H1 (cell line): ENCODE measurements at regions not wholly inside any gene's neighbourhood (a gene's known extent, or its start where the extent isn't known, plus 50 kb on each side); places are given as distances from the start of the nearest gene placed in this dataset.

Experiments used
- BACH1 ChIP-seq: IDR thresholded peaks from 2 replicates; pipeline ENCODE4 v1.6.1; 2012; ENCODE audit warnings: low read length, improper control_type of control experiment
- BCL11A ChIP-seq, 2 experiments: IDR thresholded peaks; one replicate each; pipeline ENCODE4 v1.6.1; 2011; ENCODE audit warnings: low read depth in 2 of 2, low read length in 2 of 2, mild to moderate bottlenecking in 2 of 2
- EZH2 ChIP-seq: fragments of 200-600 bp; sonication (generic); IDR thresholded peaks from 2 replicates; pipeline ENCODE4 v1.7.1; 2012; ENCODE audit warnings: low read depth, mild to moderate bottlenecking, moderate library complexity, low read length, inconsistent platforms; ENCODE audit not compliant: severe bottlenecking
- MAFK ChIP-seq: IDR thresholded peaks from 2 replicates; pipeline ENCODE4 v1.6.1; 2012; ENCODE audit warnings: low read depth, mild to moderate bottlenecking, improper control_type of control experiment, low read length
- PHF8 ChIP-seq: fragments of 200-600 bp; sonication (generic); conservative IDR thresholded peaks from 2 replicates; pipeline ENCODE4 v1.7.1; 2012; ENCODE audit warnings: low read depth, mild to moderate bottlenecking, inconsistent platforms, low read length, moderate library complexity
- POLR2A ChIP-seq, 2 experiments: IDR thresholded peaks; 1 replicate in 1 of 2; 2 replicates in 1 of 2; pipeline ENCODE4 v1.6.1; 2011; ENCODE audit warnings: low read depth in 2 of 2, low read length in 2 of 2, mild to moderate bottlenecking in 2 of 2; ENCODE audit errors: control extremely low read depth in 1 of 2
- POLR2AphosphoS5 ChIP-seq: IDR thresholded peaks from 2 replicates; pipeline ENCODE4 v1.6.1; 2011; ENCODE audit warnings: low read depth, low read length
- RAD21 ChIP-seq, 2 experiments: IDR thresholded peaks in 1 of 2; conservative IDR thresholded peaks in 1 of 2; 2 replicates each; pipeline ENCODE4 v1.6.1; 2011; ENCODE audit warnings: low read depth in 2 of 2, low read length in 2 of 2, improper control_type of control experiment in 1 of 2, inconsistent platforms in 1 of 2, mild to moderate bottlenecking in 1 of 2, moderate library complexity in 1 of 2
- SRF ChIP-seq: IDR thresholded peaks from 2 replicates; pipeline ENCODE4 v1.6.1; 2011; ENCODE audit warnings: mild to moderate bottlenecking, low read depth, low read length, moderate library complexity
- TF ChIP-seq, protein P1 (sequence below), 3 experiments: IDR thresholded peaks; 1 replicate in 2 of 3; 2 replicates in 1 of 3; pipeline versions ENCODE4 v1.5.1 to v1.6.1; 2011; ENCODE audit warnings: low read length in 3 of 3, mild to moderate bottlenecking in 3 of 3, inconsistent platforms in 2 of 3, low read depth in 1 of 3, moderate library complexity in 1 of 3; ENCODE audit not compliant: insufficient read depth in 1 of 3; ENCODE audit errors: control extremely low read depth in 1 of 3

DNA sequence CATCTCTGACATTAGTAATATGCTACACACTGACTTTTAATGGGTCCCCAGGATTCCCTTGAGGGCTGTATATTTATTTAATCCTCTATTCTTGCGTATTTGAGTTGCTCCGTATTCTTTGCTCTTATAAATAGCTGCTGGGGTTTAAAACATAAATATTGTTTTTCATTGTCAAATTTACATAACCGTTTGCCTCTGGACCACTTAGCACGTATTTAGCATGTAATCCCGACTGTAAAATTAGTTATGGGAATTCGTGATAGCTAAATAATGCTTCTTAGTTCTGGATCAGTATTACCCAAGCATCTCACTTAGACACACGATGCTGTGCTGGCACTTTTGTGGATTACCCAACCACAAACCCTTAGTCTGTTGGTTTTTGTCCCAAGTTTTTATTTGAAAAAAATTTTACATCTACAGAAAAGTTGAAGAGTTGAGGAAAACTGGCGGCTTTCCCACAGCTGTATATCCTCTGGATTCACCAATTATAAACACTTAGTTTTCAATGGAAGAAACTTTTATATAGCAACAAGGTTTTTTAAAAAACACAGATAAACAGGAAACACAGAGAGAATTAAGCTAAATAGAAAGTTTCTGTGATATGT is 296.8 kb upstream of the TPM1 start:
- TF ChIP-seq, protein P1, sequence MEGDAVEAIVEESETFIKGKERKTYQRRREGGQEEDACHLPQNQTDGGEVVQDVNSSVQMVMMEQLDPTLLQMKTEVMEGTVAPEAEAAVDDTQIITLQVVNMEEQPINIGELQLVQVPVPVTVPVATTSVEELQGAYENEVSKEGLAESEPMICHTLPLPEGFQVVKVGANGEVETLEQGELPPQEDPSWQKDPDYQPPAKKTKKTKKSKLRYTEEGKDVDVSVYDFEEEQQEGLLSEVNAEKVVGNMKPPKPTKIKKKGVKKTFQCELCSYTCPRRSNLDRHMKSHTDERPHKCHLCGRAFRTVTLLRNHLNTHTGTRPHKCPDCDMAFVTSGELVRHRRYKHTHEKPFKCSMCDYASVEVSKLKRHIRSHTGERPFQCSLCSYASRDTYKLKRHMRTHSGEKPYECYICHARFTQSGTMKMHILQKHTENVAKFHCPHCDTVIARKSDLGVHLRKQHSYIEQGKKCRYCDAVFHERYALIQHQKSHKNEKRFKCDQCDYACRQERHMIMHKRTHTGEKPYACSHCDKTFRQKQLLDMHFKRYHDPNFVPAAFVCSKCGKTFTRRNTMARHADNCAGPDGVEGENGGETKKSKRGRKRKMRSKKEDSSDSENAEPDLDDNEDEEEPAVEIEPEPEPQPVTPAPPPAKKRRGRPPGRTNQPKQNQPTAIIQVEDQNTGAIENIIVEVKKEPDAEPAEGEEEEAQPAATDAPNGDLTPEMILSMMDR (IDR thresholded peaks at IDR 0.05; ENCODE audit: control extremely low read depth in 1 of 3, insufficient read depth in 1 of 3, low read depth in 1 of 3, low read length in 3 of 3) = no peak
- no peak for TF ChIP-seq POLR2A (IDR thresholded peaks at IDR 0.05; ENCODE audit: control extremely low read depth in 1 of 2, low read depth in 2 of 2, low read length in 2 of 2)
- TF ChIP-seq MAFK = no peak
- TF ChIP-seq RAD21 (IDR thresholded peaks at IDR 0.05 in 1 of 2, conservative IDR thresholded peaks at IDR 0.05 in 1 of 2; ENCODE audit: low read depth in 2 of 2, low read length in 2 of 2) = no peak
- TF ChIP-seq SRF = no peak
- no peak for TF ChIP-seq BACH1
- no peak for TF ChIP-seq EZH2
- TF ChIP-seq PHF8 = no peak
- no peak for TF ChIP-seq POLR2AphosphoS5
- TF ChIP-seq BCL11A (IDR thresholded peaks at IDR 0.05; ENCODE audit: low read depth in 2 of 2, low read length in 2 of 2) = no peak
